ENCODE measurements at regions not wholly inside any gene's neighbourhood (a gene's known extent, or its start where the extent isn't known, plus 50 kb on each side); places are given as distances from the start of the nearest gene placed in this dataset.

GRCh38 chr10:29949411-29950011 lies 109.9 kb downstream of the JCAD start:
- TF ChIP-seq EZH2 (IDR thresholded peaks at IDR 0.05; ENCODE audit: low read length, unreplicated experiment): no peak
- TF ChIP-seq CTCF (conservative IDR thresholded peaks at IDR 0.05; ENCODE audit: low read depth, low read length): no peak
- TF ChIP-seq EZH2phosphoT487 (IDR thresholded peaks at IDR 0.05; ENCODE audit: borderline replicate concordance, low read length): no peak
